T-helper 1 cell treated with Interleukin-12 subunit alpha and Interleukin-12 subunit beta and Interleukin-4 antibody, amounts not matched to agents 30 ng/mL and 1 ng/mL, for 36 hours (primary cell): ENCODE measurements at regions not wholly inside any gene's neighbourhood (a gene's known extent, or its start where the extent isn't known, plus 50 kb on each side); places are given as distances from the start of the nearest gene placed in this dataset.

Experiments
- intact Hi-C: fragments of 100-400 bp; cut with micrococcal nuclease; formaldehyde crosslinking; loops from one replicate; pipeline ENCODE4 v1.15.1; 2024

GRCh38 chr3:74693696-74694393, 79.4 kb upstream of the CNTN3 start:
- intact Hi-C loops = no loop called here

- intact Hi-C loops = no loop called here
Measured at GRCh38 chr3:74693251-74693650, 78.8 kb upstream of the CNTN3 start.

GRCh38 chr3:74691946-74692345, 77.5 kb upstream of the CNTN3 start:
- intact Hi-C loops = no loop called here

GRCh38 chr3:74673326-74673725, 58.9 kb upstream of the CNTN3 start:
- intact Hi-C loops = no loop called here

GRCh38 chr3:74664606-74665005, 50.1 kb upstream of the CNTN3 start:
- intact Hi-C loops = no loop called here
